NT2/D1 (cell line): ENCODE measurements at regions not wholly inside any gene's neighbourhood (a gene's known extent, or its start where the extent isn't known, plus 50 kb on each side); places are given as distances from the start of the nearest gene placed in this dataset.

ENCODE experiments used
- DNase-seq: peaks from one replicate; pipeline ENCODE4 v3.0.0-alpha.2; 2011; ENCODE audit warnings: low read depth, low spot score
- H3K27me3 ChIP-seq: 2 replicates; pipeline ENCODE4 v1.6.0; 2011; ENCODE audit warnings: mild to moderate bottlenecking; ENCODE audit not compliant: insufficient read length, insufficient read depth
- H3K36me3 ChIP-seq: 2 replicates; pipeline ENCODE4 v1.6.1; 2011; ENCODE audit warnings: mild to moderate bottlenecking, low read length, mixed read lengths; ENCODE audit not compliant: insufficient read depth, insufficient read length
- H3K4me1 ChIP-seq: 2 replicates; pipeline ENCODE4 v1.5.1; 2011; ENCODE audit not compliant: insufficient read depth, insufficient read length
- H3K4me3 ChIP-seq: 2 replicates; pipeline ENCODE4 v1.5.1; 2011; ENCODE audit warnings: low read depth; ENCODE audit not compliant: insufficient read length
- H3K9ac ChIP-seq: 2 replicates; pipeline ENCODE4 v1.6.0; 2011; ENCODE audit warnings: low read depth; ENCODE audit not compliant: insufficient read length
- H3K9me3 ChIP-seq: 2 replicates; pipeline ENCODE4 v1.5.1; 2011; ENCODE audit warnings: mild to moderate bottlenecking, low read length; ENCODE audit not compliant: insufficient read depth
- SUZ12 ChIP-seq: IDR thresholded peaks from 2 replicates; pipeline ENCODE4 v1.6.1; 2011; ENCODE audit not compliant: insufficient read length, insufficient read depth; ENCODE audit errors: extremely low read depth
- YY1 ChIP-seq: IDR thresholded peaks from 2 replicates; pipeline ENCODE4 v1.6.1; 2011; ENCODE audit not compliant: insufficient read length, insufficient read depth
- ZNF274 ChIP-seq: IDR thresholded peaks from 2 replicates; pipeline ENCODE4 v1.6.1; 2011; ENCODE audit warnings: mild to moderate bottlenecking, low read depth, low read length

DNA sequence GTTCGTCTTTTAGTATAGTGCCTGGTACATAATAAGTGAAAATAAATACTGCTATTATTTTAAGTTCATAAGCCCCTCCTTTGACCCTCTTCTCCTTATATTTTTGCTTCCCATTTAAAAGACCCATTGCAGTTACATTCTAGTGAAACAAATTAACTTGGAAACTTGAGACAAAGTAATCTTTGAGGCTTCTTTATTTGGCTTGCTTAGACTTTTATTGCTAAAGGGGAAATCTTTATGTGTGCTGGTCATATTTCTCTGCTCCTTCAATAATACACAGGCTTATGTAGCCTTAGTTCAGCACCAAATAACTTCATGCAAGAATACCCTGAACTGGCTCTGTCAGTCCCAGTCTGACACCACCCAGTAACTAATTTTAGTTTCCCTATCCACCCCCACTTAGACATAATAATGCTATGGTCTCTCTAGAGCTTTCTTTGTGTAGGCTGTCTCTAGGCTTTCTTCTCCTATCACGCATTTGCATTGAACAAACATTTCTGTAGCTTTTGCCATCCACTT is 257.8 kb downstream of the OMA1 start:
- H3K9ac ChIP-seq: no peak overlapping the region
- TF ChIP-seq ZNF274 (no peak), SUZ12 (no peak), YY1 (no peak)
- no peak for DNase-seq

DNA sequence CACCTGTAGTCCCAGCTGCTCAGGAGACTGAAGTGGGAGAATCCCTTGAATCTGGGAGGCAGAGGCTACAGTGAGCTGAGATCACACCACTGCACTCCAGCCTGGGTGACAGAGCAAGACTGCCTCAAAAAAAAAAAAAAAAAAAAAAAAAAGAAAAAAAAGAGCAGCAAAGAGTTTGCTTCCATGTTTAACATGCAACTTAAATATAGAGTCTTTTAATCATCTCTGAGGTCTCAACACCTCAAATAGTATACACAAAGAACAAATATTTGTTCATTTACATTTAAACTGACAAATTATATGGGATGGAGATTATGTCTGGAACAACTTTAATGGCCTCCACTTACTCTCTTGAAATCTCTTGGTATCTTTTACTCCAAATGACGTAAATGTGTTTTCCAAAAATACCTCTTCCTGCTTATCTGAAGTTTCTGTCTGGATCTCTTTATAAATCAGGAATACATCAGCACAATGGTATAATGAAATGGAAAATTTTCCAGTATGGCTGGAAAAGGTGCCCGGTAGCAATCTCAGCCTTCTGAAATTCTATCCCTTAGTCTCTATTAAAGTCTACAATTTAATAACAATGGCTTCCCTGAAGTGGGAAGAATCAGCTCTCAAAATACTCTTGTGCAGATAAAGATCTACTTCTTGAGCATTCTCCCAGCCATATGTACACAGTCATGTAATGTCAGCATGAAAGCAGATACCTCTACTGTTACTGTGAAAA is 258.5 kb downstream of the OMA1 start:
- no peak for DNase-seq
- TF ChIP-seq ZNF274 (no peak), SUZ12 (no peak), YY1 (no peak)
- Histone ChIP-seq H3K27me3 (no peaks in the 10 kb centered on the region), H3K9ac (no peak overlapping the region), H3K9me3 (no peaks in the 10 kb centered on the region), H3K36me3 (no peaks in the 10 kb centered on the region), H3K4me1 (no peaks in the 10 kb centered on the region), H3K4me3 (no peak overlapping the region)

More for the DNA sequence above, 257.8 kb downstream of the OMA1 start:
- Histone ChIP-seq H3K36me3 (no peaks in the 10 kb centered on the region), H3K27me3 (no peaks in the 10 kb centered on the region), H3K4me3 (no peak overlapping the region), H3K9me3 (no peaks in the 10 kb centered on the region), H3K4me1 (no peaks in the 10 kb centered on the region)

DNA sequence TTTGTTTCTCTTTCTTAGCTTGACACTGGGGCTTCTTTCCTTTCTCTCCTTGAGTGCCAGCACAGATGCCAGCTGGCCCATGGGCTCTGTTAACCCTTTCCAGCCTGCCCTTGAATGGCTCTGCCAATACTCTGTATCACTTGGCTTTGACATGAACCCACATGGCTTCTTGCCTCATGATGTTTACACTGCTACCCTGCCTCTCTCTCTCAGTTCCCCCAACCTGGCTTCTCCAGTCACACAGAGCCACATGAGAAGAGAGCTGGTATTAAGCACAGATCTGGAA is 262.4 kb downstream of the OMA1 start:
- TF ChIP-seq ZNF274 (no peak), SUZ12 (no peak), YY1 (no peak)
- no peak for DNase-seq
- no peak overlapping the region for H3K4me3 ChIP-seq

DNA sequence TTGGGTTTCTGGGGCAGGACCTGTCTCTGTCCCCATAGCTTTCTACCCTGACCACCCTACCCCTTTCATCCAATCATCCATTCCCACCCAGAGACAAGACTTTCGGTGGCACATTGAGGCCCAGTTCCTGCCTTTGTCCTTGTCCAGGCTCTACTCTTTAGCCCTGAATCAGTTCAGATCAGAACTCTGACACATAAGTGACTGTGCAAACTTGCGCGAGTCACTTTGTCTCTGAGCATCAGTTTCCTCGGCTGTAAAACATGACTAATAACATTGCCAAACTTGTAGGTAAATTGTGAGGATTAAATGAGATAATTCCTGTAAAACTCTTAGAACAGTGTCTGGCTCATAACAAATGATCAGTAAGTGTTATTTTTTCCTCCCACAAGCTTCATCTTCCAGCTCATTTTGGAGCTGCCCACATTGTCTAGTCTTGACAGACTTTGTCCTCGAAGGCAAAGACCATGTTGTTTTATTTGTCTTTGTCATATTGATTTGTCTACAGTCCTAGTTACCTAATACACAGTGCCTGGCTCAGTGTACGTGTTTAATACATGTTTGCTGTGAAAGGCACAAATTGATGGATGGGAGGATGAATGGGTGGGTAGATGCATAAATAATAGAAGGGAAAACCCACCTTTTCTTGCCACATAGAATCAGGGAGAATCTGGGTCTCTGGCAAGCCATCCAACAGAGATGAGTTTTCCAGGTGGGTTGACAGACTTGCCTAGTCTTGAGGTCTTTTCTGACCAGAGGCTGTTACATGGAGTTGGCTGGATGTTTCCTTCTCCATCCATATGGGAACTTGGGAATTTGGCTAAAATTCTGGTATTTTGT is 262.9 kb downstream of the OMA1 start:
- Histone ChIP-seq H3K4me3 (no peak overlapping the region), H3K4me1 (no peaks in the 10 kb centered on the region), H3K27me3 (no peaks in the 10 kb centered on the region), H3K9ac (no peak overlapping the region), H3K9me3 (no peaks in the 10 kb centered on the region), H3K36me3 (no peaks in the 10 kb centered on the region)
- TF ChIP-seq ZNF274: no peak
- no peak for TF ChIP-seq SUZ12
- TF ChIP-seq YY1: no peak
- DNase-seq: no peak

More for the DNA sequence above, 262.4 kb downstream of the OMA1 start:
- Histone ChIP-seq H3K27me3 (no peaks in the 10 kb centered on the region), H3K9ac (no peak overlapping the region), H3K4me1 (no peaks in the 10 kb centered on the region), H3K36me3 (no peaks in the 10 kb centered on the region), H3K9me3 (no peaks in the 10 kb centered on the region)

DNA sequence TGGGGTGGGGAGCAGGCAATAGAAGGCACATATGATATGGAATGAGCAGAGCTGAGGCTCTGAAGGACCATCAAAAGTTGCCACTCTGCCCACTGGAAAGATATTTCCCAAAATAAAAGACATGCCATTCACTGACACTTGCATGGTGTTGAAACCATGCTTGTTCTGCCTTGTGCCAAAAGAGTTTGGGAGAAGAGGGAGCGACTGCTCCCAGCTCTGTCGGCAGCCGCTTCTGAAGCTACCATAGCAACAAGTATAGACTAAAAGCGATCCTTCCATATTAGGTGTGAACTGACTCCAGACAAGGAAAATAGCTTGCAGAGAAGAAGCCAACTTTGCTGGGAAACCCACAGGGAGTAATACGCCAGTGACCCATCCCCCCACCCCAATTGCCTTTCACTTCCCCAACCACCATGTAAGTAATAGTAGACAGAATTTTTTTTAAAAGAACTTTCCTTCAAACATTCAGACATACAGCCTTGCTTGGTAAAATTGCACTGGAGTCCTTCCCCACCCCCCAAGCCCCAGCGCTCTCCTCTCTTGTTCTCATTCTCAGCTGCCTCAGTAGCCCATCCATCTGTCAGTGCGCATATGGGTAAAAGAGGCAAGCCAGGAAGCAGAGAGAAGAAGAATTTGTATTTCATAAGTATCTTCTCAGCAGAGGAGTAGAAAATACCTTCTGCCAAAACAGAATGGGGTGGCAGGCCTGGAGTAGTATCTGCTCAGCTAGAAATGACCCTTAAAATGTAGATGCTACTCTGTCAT is 263.7 kb downstream of the OMA1 start:
- Histone ChIP-seq H3K36me3 (no peaks in the 10 kb centered on the region), H3K27me3 (no peaks in the 10 kb centered on the region), H3K4me1 (no peaks in the 10 kb centered on the region), H3K9ac (no peak overlapping the region), H3K4me3 (no peak overlapping the region), H3K9me3 (no peaks in the 10 kb centered on the region)
- no peak for DNase-seq
- no peak for TF ChIP-seq ZNF274
- no peak for TF ChIP-seq SUZ12
- no peak for TF ChIP-seq YY1

DNA sequence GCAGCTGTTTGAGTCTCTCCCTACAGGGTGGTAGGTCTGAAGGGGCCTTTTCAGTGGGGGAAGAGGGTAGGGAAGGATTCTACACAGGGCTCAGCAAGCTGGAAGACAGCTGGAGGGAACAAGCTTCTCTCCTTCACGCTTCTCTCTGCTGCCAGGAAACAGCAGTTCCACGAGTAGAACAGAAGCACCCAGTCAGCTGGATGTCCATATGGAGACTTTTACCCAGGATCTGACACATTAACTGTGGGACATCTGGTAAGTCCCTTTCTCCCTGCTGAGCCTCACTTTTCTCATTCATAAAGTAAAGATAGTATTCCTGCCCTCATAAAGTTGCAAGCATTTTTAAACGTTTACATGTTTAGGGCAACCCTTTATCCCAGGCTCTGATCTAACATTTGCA is 280.3 kb downstream of the OMA1 start:
- H3K9ac ChIP-seq: no peak overlapping the region
- no peak for DNase-seq
- no peak for TF ChIP-seq SUZ12
- no peak for TF ChIP-seq YY1
- TF ChIP-seq ZNF274: no peak
- H3K27me3 ChIP-seq: no peaks in the 10 kb centered on the region
- no peaks in the 10 kb centered on the region for H3K36me3 ChIP-seq
- H3K9me3 ChIP-seq: no peaks in the 10 kb centered on the region
- no peak overlapping the region for H3K4me3 ChIP-seq
- H3K4me1 ChIP-seq: no peaks in the 10 kb centered on the region

DNA sequence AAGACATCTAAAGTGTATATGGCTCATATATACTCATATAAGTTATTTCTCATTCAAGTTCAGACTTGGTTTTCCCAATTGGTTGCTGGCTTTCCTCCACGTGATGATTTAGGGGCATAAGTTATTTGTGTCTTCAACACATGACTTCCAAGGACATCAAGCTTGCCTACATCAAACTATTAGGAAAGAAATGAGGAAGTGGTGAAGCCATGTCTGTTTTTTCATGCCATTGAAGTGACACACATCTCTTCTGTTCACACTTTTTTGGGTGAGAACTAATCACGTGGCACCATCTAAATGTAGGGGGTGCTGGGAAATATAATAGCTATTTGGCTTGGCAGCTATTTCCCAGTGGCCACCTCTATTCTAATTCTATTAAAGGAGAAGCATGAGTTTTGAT is 282.1 kb downstream of the OMA1 start:
- Histone ChIP-seq H3K4me3 (no peak overlapping the region), H3K9ac (no peak overlapping the region), H3K27me3 (no peaks in the 10 kb centered on the region), H3K36me3 (no peaks in the 10 kb centered on the region), H3K4me1 (no peaks in the 10 kb centered on the region), H3K9me3 (no peaks in the 10 kb centered on the region)
- no peak for DNase-seq
- TF ChIP-seq ZNF274: no peak
